NCI-H774 (cell line): ENCODE measurements at regions not wholly inside any gene's neighbourhood (a gene's known extent, or its start where the extent isn't known, plus 50 kb on each side); places are given as distances from the start of the nearest gene placed in this dataset.

Experiments used
- DNase-seq: peaks from one replicate; lab custom pipeline; 2025; lab: John Stamatoyannopoulos, UW

DNA sequence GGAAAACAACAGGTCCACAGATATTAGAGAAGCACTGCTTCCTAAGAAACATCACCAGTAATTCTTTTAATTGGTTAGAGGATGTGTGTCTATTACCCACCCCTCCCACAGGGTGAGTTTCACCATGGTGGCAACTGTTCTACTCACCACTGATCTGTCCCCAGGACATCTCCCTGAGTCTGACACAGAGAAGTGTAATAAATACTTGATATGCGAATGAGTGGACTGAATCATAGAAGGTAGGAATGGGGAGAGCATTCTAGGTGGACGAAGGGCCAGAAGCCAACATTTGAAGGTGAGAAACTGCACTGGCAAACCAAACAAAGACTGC lies 452.7 kb upstream of the PROK2 start:
- no peak for DNase-seq

DNA sequence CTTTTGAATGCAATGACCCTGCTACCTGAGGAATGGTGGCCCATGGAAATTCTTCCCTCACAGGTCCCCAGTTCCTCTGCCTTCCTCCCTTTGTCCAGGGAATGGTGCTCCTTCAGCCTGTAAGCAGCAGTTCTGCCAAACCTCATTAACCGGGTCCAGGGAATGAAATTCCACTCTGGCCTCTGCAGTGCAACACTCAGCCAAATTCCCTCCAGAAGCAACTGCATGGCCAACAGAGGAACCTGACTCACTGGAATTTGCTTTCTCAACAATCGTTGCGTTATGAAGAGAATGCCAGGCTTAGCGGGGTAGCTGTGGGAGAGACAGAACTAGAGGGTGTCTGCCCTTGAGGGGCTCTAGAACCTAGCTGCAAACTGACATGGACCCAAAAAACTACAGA lies 449.4 kb upstream of the PROK2 start:
- DNase-seq: no peak

DNA sequence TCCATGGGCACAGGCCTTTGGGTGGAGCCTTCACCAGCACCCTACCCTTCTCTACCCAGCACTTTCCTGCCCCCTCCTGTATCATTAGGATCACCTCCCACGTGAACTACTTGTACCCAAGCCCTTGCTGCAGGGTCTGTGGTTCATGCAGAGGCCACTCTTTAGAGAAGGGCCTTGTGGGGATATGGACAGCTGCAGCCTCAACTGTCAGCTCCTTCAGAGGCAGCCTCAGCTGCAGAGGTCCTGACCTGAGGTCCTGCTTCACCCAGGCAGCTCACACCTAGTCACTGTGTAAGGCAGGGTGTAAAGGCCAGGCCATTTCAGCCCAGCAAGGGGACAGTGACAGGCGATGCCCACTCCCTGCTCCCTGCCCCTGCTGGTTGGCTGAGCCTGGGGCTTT lies 448.6 kb upstream of the PROK2 start:
- no peak for DNase-seq

DNA sequence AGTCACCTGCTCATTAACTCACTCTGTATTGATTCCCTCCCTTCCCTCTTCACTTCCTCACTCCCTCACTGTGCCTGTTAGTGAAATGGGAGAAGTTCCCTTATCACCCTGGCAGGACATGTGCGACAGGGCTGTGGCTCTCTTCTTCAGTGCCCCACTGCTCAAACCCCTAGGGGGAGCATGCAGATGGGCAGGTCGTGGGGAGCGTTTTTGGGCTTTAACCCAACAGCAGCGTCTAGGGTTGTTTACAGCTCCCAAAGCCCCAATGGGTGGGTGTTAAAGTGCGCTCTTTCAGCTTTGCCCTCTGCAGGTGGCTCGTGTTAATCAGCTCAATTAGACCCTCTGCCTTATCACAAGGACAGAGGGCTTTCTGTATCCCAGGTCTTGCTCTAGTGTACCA lies 447.8 kb upstream of the PROK2 start:
- DNase-seq: no peak

DNA sequence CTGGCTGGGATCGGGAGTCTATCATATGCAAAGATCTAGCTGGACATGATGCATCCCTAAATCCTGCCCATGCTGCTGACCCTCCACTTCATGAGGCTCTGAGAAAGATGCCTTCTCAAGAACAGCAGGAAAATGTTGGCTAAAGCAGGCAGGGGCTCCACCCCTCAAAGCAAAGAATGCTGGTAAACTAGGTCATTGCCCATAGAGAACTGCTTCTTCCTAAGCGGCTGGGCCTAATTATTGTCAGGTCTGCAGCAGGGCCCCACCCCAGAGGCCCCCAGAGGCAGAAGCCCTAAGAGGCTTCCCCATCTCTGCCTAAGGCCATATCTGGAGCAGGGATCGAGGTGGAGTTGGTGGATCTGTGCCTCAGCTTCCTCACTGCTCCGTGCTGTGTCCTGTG lies 447.4 kb upstream of the PROK2 start:
- DNase-seq: no peak

DNA sequence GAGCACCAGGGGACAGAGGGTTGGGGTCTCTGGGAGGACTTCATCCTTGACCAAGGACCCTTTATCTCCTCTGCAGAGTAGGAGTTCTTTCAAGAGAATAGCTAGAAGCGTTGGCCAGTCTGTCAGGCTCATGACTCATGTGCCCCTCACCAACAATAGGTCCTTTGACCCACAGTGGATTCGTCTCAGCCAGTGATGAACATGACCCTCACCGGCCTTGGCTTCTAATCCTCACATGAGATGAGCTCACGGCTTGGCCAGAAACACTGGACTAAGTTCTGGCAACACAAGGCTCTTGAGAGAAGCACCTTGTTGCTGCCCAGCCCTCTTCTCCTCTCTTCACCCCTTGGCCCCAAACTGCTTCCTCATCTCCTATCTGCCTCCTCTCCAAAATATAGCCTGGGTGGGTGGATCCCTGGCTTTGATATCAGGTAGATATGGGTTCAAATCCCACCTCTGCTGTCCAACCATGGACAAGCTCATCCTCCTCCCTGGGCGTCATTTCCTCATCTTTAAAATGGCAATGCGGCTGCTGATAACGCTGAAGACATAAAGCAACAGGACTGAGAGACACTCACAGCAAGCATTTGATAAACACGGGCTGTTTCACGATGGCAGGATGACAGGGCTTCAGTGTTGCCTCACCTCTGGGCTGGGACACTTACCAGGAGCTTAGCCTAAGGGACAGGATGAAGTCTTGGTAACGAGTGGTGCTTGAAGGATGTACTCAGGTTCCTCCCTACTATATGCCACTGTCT lies 446.7 kb upstream of the PROK2 start:
- DNase-seq: no peak

DNA sequence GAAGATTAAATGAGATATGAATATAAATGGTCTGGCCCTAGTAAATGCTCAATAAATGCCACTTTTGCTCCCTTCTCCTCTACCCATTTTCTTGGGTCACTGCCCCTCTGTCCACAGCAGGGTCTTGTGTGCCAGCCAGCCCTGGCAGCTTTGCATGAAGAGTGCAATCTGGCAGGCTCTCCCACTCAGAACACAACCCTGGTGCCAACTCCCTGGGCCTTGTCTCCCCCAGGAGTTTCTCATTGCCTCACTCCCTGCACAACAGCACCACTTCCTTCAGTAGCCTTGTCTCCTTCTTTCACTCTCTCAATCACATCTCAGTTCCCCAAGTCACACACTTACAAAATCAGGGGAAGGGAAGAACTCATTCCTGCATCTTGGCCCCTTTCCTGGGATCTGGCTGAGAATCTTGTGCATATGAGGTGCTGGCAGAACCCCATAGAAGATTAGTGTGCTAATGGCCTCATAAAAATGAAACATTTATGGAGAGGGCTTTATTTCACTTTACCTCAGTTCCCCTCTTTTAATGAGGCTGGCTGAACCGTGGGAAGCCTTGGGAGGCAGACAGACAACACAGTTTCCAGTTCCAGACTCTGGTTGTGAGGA lies 445.9 kb upstream of the PROK2 start:
- no peak for DNase-seq

DNA sequence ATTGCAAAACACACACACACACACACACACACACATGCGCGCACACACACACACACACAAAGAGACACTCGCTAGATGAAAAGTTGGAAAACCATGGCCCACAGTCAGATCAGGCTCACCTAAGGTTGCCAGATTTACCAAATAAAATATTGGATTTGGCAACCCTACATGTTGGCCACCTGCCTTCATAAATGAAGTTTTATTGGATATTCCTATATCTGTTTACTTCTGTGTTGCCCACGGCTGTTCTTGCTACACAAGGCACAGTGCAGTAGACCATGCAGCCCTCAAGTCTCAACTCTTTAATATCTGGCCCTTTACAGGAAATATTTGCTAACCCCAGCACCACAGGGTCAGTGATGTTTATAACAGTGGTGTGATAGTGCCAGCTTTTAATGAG lies 445.0 kb upstream of the PROK2 start:
- no peak for DNase-seq

DNA sequence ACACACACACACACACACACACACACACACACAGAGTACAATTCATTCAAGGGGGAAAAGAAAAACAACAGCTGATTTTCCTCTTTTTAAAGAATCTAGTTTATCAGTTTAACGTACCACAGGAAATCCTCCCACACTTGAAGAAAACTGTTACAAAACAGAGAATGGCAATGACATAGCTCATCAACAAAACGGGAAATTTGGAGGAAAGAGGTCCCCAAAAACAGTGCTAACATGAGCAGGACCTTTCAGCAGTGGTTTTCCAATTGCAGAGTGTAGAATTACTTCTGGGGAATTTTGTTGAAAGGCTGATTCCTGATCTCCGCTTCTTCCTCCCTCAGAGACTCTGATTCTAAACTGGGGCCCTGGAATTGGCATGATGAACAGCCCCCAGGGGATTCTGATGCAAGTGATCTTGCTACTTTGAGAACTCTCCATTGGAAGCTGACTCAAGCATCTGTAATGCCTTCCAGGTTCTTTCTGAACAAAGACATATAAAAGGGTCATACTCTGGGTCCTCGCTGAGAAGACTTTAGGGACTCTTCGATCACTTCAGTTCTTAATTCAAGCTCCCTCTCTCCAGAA lies 442.6 kb upstream of the PROK2 start:
- DNase-seq: no peak

DNA sequence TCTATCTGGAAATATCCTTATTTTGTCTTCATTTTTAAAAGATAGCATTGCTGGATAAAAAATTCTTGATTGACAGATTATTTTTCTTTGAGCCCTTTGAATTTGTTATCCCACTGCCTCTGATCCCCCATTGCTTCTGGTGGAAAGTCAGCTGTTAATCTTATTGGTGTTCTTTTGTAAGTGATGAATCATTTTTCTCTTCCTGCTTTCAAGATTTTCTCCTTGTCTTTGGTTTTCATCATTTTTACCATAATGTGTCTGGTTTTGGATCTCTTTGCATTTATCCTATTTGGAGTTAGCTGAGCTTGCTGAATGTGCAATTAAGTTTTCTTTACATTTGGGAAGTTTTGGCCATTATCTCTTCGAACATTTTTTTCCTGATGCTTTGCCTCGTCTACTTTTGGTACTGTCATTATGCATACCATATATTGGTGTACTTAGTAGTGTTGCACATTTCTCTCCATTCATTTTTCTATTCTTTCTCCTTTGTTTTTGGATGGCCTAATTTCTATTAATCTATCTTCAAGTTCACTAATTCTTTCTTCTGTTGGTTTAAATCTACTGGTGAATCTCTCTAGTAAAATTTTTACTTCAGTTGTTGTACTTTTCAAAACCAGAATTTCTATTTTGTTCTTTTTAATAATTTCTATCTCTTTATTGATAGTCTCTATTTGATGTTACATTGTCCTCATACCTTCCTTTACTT lies 440.0 kb upstream of the PROK2 start:
- DNase-seq: no peak

DNA sequence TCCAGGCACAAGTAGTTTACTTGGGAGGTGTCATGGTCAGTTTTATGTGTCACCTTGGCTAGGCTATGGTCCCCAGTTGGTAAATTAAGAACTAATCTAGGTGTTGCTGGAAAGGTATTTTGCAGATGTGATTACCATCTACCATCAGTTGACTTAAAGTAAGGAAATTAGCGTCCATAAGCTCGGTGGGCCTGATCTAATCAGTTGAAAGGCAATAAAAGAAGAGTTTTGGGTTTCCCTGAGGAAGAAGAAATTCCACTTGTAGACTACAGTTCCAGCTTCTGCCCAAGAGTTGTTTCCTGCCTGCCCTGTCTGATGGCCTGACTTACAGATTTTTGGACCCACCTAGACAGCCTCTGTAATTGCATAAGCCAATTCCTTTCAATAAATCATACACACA lies 438.7 kb upstream of the PROK2 start:
- no peak for DNase-seq

DNA sequence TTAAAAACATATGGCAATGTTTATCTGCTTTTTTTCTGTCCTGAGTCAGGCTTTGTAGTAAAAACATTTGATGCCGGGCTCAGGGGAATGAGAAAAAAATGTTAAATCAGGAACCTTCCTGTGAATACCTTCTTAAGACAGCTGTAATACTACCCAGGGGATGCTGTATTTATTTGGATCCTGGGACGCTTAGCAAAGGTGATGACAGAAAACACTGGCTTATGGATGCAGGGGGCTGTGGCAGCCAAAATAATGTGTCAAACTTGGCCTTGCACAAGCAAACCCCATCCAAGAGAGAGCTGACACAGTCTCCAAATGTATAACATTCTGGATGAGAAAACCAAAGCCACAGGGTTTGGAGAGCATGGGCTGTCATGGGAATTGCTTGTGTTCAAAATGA lies 438.2 kb upstream of the PROK2 start:
- no peak for DNase-seq

DNA sequence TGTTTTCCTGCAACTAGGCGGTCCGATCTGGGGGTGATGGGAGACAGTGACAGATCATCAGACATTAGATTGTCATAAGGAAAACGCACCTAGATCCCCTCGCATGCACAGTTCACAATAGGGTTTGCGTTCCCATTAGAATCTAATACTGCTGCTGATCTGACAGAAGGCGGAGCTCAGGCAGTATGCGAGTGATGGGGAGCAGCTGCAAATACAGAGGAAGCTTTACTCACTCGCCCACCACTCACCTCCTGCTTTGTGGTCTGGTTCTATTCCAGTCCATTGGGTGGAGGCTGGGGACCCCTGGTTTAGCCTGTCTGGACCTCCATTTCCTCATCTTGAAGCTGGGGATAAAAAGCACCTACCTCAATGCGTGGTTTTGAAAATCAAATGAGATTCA lies 437.5 kb upstream of the PROK2 start:
- no peak for DNase-seq

DNA sequence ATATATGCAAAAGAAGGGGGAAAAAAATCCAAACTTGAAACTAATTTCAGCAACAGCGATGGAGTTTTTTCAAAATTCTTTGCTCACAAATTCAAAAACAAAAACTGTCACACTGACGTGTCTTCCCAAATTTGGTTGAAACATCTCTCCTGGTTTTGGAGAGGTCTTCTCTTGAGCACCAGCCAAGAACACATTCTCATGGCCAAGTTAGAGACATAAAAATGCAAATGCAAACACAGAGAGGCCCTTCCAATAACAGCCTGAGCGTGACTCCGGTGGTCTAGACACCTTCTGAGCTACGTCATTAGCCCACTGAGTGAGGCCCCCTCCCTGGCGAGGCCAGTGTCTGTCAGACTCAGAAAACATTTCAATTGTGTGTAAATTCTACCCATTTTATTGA lies 436.0 kb upstream of the PROK2 start:
- no peak for DNase-seq

DNA sequence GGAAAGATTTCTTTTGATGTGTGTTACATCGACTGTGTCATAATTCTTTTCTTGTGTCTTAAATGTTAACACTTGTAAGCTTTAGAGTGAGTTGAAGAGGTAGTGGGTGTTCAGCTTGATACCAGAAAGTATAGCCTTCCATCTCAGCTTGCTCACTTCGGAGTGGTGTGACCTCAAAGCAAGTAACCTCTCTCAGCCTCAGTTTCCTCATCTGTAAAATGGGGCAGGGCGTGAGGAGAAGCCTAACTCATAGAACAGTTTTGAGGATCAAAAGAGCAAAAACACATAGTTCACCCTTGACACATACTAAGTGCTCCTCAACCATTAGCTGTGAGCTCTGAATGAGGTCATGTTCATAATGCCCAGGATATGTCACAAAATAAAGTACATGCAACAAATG lies 434.8 kb upstream of the PROK2 start:
- no peak for DNase-seq

DNA sequence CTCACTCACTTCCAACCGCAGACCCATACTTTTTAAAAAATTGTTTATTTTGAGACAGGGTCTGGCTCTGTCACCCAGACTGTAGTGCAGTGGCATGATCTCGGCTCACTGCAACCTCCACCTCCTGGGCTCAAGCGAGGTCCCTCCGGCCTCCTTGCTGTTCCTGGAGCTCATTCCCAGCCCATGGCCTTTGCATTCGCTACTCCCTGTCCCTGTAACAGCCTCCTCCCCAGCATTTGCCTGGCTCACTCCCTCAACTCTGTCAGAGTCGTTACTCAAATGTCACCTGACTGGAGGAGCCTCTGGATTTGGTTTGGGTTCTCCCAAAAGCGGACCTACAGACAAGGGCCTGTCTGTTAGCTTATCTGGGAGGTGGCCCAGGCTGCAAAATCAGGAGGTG lies 432.6 kb upstream of the PROK2 start:
- DNase-seq: no peak

DNA sequence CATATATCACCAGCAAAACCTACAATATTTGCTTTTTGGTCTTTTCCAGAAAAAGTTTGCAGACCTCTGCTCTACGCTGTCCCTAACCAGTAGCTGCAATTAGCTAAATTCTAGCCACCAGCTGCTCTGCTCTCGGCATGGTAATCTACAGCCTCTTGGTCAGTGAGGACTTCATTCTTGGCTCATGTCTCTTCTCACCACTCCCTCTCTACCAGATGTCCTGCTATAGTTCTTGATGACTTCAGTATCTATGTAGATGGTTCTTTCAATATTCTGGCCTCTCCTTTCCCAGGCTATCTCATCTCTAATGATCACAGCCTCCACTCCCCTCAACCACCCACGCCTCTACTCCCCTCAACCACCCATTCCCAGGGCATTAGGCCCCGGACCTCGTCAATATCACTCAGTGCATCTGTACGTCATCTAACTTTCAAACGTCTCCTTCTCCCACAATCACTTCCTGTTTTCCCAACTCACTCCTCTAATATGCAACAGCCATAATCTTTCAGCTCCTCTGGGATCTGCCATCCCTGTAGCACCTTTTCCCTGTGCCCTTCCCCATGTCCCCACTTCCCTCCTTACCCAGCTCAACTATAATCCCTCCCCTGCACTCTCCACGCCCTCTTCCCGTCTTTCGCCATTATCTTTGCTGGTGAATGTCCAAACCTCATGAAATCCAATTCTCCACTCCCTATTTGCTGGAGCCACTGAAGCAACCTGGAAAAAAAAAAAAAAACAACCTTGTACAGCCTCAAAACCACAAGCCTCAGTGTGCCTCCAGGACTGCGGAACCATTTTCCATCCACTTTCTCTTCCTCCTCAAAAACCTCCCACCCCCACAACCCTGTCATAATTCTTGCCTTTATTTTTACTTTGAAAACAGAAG lies 429.4 kb upstream of the PROK2 start:
- DNase-seq: no peak

DNA sequence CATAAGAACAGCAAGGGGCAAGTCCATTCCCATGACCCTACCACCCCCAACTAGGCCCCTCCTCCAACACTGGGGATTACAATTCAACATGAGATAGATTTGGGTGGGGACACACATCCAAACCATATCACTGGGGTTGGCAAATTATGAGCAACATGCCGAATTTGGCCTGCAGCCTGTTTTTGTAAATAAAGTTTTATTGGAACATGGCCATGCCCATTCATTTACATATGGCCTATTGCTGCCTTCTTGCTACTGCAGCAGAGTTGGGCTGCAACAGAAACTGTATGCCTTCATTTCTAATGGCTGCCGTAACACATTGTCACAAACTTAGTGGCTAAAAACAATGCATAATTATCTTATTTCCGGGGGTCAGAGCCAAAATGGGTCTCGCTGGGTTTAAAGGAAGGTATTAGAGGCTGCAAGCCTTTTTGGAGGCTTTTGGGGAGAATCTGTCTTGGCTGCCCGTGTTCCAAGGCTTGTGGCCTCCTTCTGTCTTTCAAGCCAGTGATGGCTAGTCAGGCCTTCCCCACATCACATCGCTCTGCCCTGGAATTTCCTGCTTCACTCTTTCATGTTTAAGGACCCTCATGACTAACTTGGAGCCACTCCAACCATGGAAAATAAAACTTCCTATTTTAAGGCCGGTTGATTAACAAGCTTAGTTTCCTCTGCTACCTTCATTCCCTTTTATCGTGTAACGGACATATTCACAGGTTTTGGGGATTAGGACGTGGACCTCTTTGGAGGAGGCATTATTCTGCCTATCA lies 428.5 kb upstream of the PROK2 start:
- DNase-seq: no peak

DNA sequence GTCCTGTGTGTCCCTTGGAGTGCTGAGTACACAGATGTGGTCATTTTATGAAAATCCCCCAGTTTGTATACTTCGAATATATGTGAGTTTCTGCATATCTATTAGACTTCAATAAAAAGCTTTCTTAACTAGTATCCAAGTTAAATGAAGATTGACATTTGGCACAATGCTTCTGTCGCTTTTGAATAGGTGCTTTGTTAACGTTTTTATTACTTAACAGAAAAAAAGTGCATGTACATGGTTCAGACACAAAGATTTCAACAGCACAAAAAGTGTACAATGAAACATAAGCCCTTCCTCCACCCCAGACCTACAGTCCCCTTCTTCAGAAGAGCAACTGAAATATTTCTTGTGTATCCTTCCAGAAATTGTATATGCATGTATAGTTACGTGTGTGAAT lies 427.4 kb upstream of the PROK2 start:
- DNase-seq: no peak

DNA sequence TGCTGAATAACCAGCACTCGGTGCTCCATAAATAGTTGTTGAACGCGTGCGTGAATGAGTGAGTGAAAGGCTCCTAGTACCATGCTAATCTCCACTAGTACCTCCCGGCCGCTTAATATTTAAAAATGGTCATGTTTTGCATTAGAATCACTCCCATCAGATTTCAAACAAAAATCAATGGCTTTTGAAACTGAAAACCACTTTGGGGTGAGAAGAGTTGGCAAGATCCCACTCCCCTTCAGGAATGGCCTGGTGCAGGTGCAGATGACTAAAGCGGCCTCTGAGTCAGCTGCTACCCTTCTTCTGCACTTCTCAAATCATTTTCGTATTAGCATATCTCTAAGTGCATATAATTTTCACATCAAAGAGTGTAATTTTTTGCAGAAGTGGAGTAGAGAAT lies 425.3 kb upstream of the PROK2 start:
- DNase-seq: no peak

DNA sequence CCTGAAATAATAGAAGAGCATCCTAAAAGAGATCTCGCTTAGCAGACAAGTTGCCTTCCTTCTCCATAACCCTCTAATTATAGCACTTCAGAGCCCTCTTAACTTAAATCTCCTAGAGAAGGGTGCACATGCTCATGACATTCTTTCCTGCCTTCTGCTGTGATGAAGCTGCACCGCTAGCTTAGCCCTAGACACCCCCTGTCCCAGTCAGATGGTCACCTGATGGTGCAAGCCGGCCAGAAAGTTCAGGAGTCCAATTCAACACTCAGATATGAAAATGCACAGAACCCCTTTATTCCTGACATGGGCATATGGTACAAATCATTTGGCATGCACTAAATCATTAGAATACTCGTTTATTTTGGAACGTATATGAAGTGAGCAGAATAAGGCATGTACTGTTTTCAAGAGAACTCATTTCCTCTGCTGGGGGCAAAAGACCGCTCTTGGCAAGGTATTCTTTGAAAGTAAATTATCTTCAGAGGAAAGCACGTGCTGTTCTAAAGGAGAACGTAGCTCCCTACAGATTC lies 420.4 kb upstream of the PROK2 start:
- DNase-seq: no peak
